H9 (cell line): ENCODE measurements at regions not wholly inside any gene's neighbourhood (a gene's known extent, or its start where the extent isn't known, plus 50 kb on each side); places are given as distances from the start of the nearest gene placed in this dataset.
A peak's percentile ranks its signal among the peaks of the same experiment; 100 is the strongest.
"Not testable (repeated sequence)": the region's sequence is repeated elsewhere in the genome, so short reads cannot be mapped to it uniquely, and the experiment has no call there.

Source experiments
- DNase-seq: peaks from one replicate; pipeline ENCODE4 v3.0.0-alpha.2; 2017
- H2AFZ ChIP-seq: one replicate; pipeline ENCODE4 v1.6.1; 2013; ENCODE audit warnings: mild to moderate bottlenecking, low read length, control low read depth, moderate library complexity
- H2AK5ac ChIP-seq: 2 replicates; pipeline ENCODE4 v1.6.1; 2013; ENCODE audit warnings: low read length, control low read depth, mixed read lengths; ENCODE audit not compliant: insufficient read length
- H2BK120ac ChIP-seq: one replicate; pipeline ENCODE4 v1.6.1; 2013; ENCODE audit warnings: low read depth, mild to moderate bottlenecking, low read length, control low read depth, inconsistent platforms; ENCODE audit not compliant: poor library complexity, severe bottlenecking
- H2BK12ac ChIP-seq: 2 replicates; pipeline ENCODE4 v1.6.1; 2013; ENCODE audit warnings: low read length, control low read depth, mixed read lengths, low read depth; ENCODE audit not compliant: insufficient read length
- H2BK15ac ChIP-seq: 2 replicates; pipeline ENCODE4 v1.6.1; 2013; ENCODE audit warnings: low read depth, low read length, control low read depth
- H2BK20ac ChIP-seq: one replicate; pipeline ENCODE4 v1.6.1; 2013; ENCODE audit warnings: low read depth, mild to moderate bottlenecking, low read length, control low read depth, inconsistent platforms; ENCODE audit not compliant: poor library complexity, severe bottlenecking
- H2BK5ac ChIP-seq: 2 replicates; pipeline ENCODE4 v1.6.1; 2013; ENCODE audit warnings: low read length, control low read depth, mixed read lengths; ENCODE audit not compliant: insufficient read length
- H3K14ac ChIP-seq: 2 replicates; pipeline ENCODE4 v1.6.1; 2013; ENCODE audit warnings: low read length, control low read depth; ENCODE audit not compliant: insufficient read depth
- H3K18ac ChIP-seq: 2 replicates; pipeline ENCODE4 v1.6.1; 2013; ENCODE audit warnings: low read depth, mild to moderate bottlenecking, mixed read lengths, low read length, control low read depth; ENCODE audit not compliant: insufficient read length
- H3K23ac ChIP-seq: 2 replicates; pipeline ENCODE4 v1.6.1; 2013; ENCODE audit warnings: low read length, control low read depth, mixed read lengths, low read depth; ENCODE audit not compliant: insufficient read length
- H3K23me2 ChIP-seq: 2 replicates; pipeline ENCODE4 v1.6.1; 2013; ENCODE audit warnings: low read depth, mild to moderate bottlenecking, mixed read lengths, low read length, control low read depth; ENCODE audit not compliant: insufficient read length, poor library complexity, severe bottlenecking
- H3K27ac ChIP-seq: 2 replicates; pipeline ENCODE4 v1.5.1; 2013; ENCODE audit warnings: low read length, control low read depth, mixed read lengths, low read depth; ENCODE audit not compliant: insufficient read length
- H3K27me3 ChIP-seq: 2 replicates; pipeline ENCODE4 v1.6.1; 2013; ENCODE audit warnings: low read length, control low read depth, inconsistent platforms; ENCODE audit not compliant: insufficient read depth
- H3K4ac ChIP-seq: 2 replicates; pipeline ENCODE4 v1.6.1; 2013; ENCODE audit warnings: low read depth, mild to moderate bottlenecking, control low read depth, inconsistent platforms, low read length, moderate library complexity
- H3K4me1 ChIP-seq: 2 replicates; pipeline ENCODE4 v1.6.1; 2013; ENCODE audit warnings: low read length, control low read depth, inconsistent platforms; ENCODE audit not compliant: insufficient read depth
- H3K4me2 ChIP-seq: 2 replicates; pipeline ENCODE4 v1.6.1; 2013; ENCODE audit warnings: low read length, control low read depth, mixed read lengths; ENCODE audit not compliant: insufficient read length, insufficient read depth
- H3K56ac ChIP-seq: 2 replicates; pipeline ENCODE4 v1.6.1; 2013; ENCODE audit warnings: low read depth, mild to moderate bottlenecking, mixed read lengths, low read length, control low read depth; ENCODE audit not compliant: insufficient read length
- H3K79me1 ChIP-seq: 2 replicates; pipeline ENCODE4 v1.6.1; 2013; ENCODE audit warnings: low read depth, mild to moderate bottlenecking, moderate library complexity, low read length, control low read depth, inconsistent platforms; ENCODE audit not compliant: insufficient read depth, poor library complexity, severe bottlenecking
- H3K79me2 ChIP-seq: 2 replicates; pipeline ENCODE4 v1.6.1; 2013; ENCODE audit warnings: low read length, control low read depth, inconsistent platforms; ENCODE audit not compliant: insufficient read depth
- H3K9ac ChIP-seq: 2 replicates; pipeline ENCODE4 v1.6.1; 2013; ENCODE audit warnings: low read length, control low read depth, mixed read lengths; ENCODE audit not compliant: insufficient read length; ENCODE audit errors: extremely low read depth
- H3K9me3 ChIP-seq: one replicate; pipeline ENCODE4 v1.6.1; 2013; ENCODE audit warnings: low read depth, low read length, inconsistent platforms; ENCODE audit not compliant: control insufficient read depth
- H3T11ph ChIP-seq: one replicate; pipeline ENCODE4 v1.6.1; 2013; ENCODE audit warnings: mild to moderate bottlenecking, low read length, control low read depth, inconsistent platforms
- H4K20me1 ChIP-seq: one replicate; pipeline ENCODE4 v1.6.1; 2013; ENCODE audit not compliant: control insufficient read depth, insufficient read length, insufficient read depth
- H4K5ac ChIP-seq: 2 replicates; pipeline ENCODE4 v1.6.1; 2013; ENCODE audit warnings: low read depth, mild to moderate bottlenecking, mixed read lengths, low read length, control low read depth; ENCODE audit not compliant: insufficient read length
- H4K8ac ChIP-seq: replicated peaks from 2 replicates; pipeline ENCODE4 v1.6.1; 2013; ENCODE audit warnings: low read length, control low read depth, mixed read lengths, low read depth; ENCODE audit not compliant: insufficient read length
- H4K91ac ChIP-seq: 2 replicates; pipeline ENCODE4 v1.6.1; 2013; ENCODE audit warnings: low read depth, mild to moderate bottlenecking, moderate library complexity, mixed read lengths, low read length, control low read depth; ENCODE audit not compliant: insufficient read length
- H3K27ac Mint-ChIP-seq, 3 experiments: 2 replicates in 2 of 3; 3 replicates in 1 of 3; pipeline ENCODE4 v1.8.0; 2020 to 2021; ENCODE audit warnings: mixed read lengths in 3 of 3, mild to moderate bottlenecking in 1 of 3, moderate library complexity in 1 of 3
- H3K27me3 Mint-ChIP-seq: 2 replicates; pipeline ENCODE4 v1.8.0; 2021; ENCODE audit warnings: low read depth, mild to moderate bottlenecking, moderate library complexity, mixed read lengths
- H3K36me3 Mint-ChIP-seq, 3 experiments: 2 replicates in 2 of 3; 3 replicates in 1 of 3; pipeline ENCODE4 v1.8.0; 2020 to 2021; ENCODE audit warnings: low read depth in 3 of 3, mixed read lengths in 3 of 3; ENCODE audit not compliant: insufficient read depth in 1 of 3
- H3K4me1 Mint-ChIP-seq, 2 experiments: 2 replicates each; pipeline ENCODE4 v1.8.0; 2020; ENCODE audit warnings: mixed read lengths in 2 of 2
- H3K4me3 Mint-ChIP-seq, 2 experiments: 2 replicates in 1 of 2; 3 replicates in 1 of 2; pipeline ENCODE4 v1.8.0; 2020 to 2021; ENCODE audit warnings: mild to moderate bottlenecking in 2 of 2, mixed read lengths in 2 of 2, moderate library complexity in 1 of 2
- H3K9me3 Mint-ChIP-seq, 2 experiments: 2 replicates in 1 of 2; 3 replicates in 1 of 2; pipeline ENCODE4 v1.8.0; 2020; ENCODE audit warnings: mild to moderate bottlenecking in 2 of 2, mixed read lengths in 2 of 2, moderate library complexity in 1 of 2
- CTCF ChIP-seq: fragments of 200-600 bp; sonication (generic); conservative IDR thresholded peaks from 3 replicates; pipeline ENCODE4 v1.8.0; 2021; ENCODE audit warnings: antibody characterized with exemption, mild to moderate bottlenecking
- WGBS: extraction: QIAGEN DNeasy Blood & Tissue Kit; methylation state at CpG from one replicate; pipeline ENCODE4 v1.1.7; 2013; ENCODE audit warnings: missing lambda C conversion rate, low lambda C conversion rate, mixed read lengths; ENCODE audit not compliant: insufficient read length; ENCODE audit errors: extremely low coverage; 5-methylcytosine and 5-hydroxymethylcytosine counted together

DNA sequence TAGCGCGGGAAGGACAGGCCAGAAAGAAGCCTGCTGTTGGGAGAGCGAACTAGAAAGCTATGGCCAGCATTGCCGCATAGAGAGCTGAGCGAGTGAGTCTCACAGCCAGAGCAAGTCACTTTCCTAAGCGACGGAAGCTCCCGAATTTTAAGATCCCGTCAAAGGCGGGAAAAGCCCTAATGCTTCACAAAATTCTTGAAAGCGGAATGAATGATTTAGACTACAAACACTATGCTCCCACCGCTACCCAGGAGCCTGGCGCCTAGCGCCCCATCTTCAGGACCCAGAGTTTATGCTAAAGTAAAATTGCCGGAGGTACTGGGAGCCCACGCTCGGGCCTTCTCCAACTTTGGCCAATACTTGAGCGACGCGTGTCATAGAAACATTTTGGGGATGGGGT, 409.9 kb upstream of the ESRRG start:
- H3K9me3 Mint-ChIP-seq, result peaks cover 0 to 4% of the 10 kb centered on the region in 2 experiments; a peak in 2 of 5 replicates
- H3K36me3 Mint-ChIP-seq, result no peaks in the 10 kb centered on the region; a peak in 1 of 7 replicates
- no peaks in the 10 kb centered on the region for H3K79me2 ChIP-seq
- H2AFZ ChIP-seq, result no peak overlapping the region
- H2BK12ac ChIP-seq, result no peak overlapping the region
- peaks cover 38% of the 10 kb centered on the region for H3K23me2 ChIP-seq
- no peak overlapping the region for H4K91ac ChIP-seq
- H2BK5ac ChIP-seq, result no peak overlapping the region
- H4K8ac ChIP-seq, result no peak overlapping the region
- H3K9me3 ChIP-seq, result no peaks in the 10 kb centered on the region
- H3K9ac ChIP-seq, result no peak overlapping the region
- H3K18ac ChIP-seq, result no peak overlapping the region
- H3K27ac ChIP-seq, result no peak overlapping the region
- WGBS, result no CpG with 5 or more reads among the region's 20 CpGs
- no peak overlapping the region for H2BK15ac ChIP-seq
- peaks cover 63% of the 10 kb centered on the region for H3K27me3 ChIP-seq
- no peak overlapping the region for H3K4me3 Mint-ChIP-seq
- no peak overlapping the region for H3K27ac Mint-ChIP-seq
- peak overlapping the region; percentile 18 for H3K4me2 ChIP-seq
- H3K23ac ChIP-seq, result no peak overlapping the region
- no peak overlapping the region for H2AK5ac ChIP-seq
- peaks cover 32 to 43% of the 10 kb centered on the region in 2 experiments for H3K4me1 Mint-ChIP-seq
- H2BK20ac ChIP-seq, result no peak overlapping the region
- H3K56ac ChIP-seq, result no peak overlapping the region
- H3T11ph ChIP-seq, result no peak overlapping the region
- no peaks in the 10 kb centered on the region for H4K20me1 ChIP-seq
- no peak for DNase-seq
- H3K4me1 ChIP-seq, result no peaks in the 10 kb centered on the region; the same call in 1 of the 2 replicates
- no peak for TF ChIP-seq CTCF
- peaks cover 95% of the 10 kb centered on the region for H3K27me3 Mint-ChIP-seq
- no peak overlapping the region for H2BK120ac ChIP-seq
- no peak overlapping the region for H3K14ac ChIP-seq
- no peak overlapping the region for H3K4ac ChIP-seq
- no peaks in the 10 kb centered on the region for H3K79me1 ChIP-seq
- H4K5ac ChIP-seq, result no peak overlapping the region

- no CpG with 5 or more reads among the region's 1 CpG for WGBS
- not testable (repeated sequence) for H3K79me1 ChIP-seq, H3K23me2 ChIP-seq, H2BK12ac ChIP-seq, H2AFZ ChIP-seq, H3K4me2 ChIP-seq, H2AK5ac ChIP-seq, H3K4me1 Mint-ChIP-seq, H3K18ac ChIP-seq, H3K27me3 Mint-ChIP-seq, H3K4me3 Mint-ChIP-seq, H3K14ac ChIP-seq, H3K9ac ChIP-seq, H3K27ac ChIP-seq, H4K91ac ChIP-seq, H3K9me3 Mint-ChIP-seq, H2BK20ac ChIP-seq, H3K9me3 ChIP-seq, H4K8ac ChIP-seq, H3K79me2 ChIP-seq, H3K36me3 Mint-ChIP-seq, H2BK5ac ChIP-seq, H4K20me1 ChIP-seq, H3K56ac ChIP-seq, H4K5ac ChIP-seq, H2BK120ac ChIP-seq, H3T11ph ChIP-seq, H2BK15ac ChIP-seq, H3K27ac Mint-ChIP-seq, H3K23ac ChIP-seq, H3K4ac ChIP-seq, H3K4me1 ChIP-seq, H3K27me3 ChIP-seq, DNase-seq
Measured at GRCh38 chr1:217123340-217123739, 400.1 kb upstream of the ESRRG start.
